SK-N-SH treated with all-trans-retinoic acid at 6 μM for 48 hours (cell line): ENCODE measurements at regions not wholly inside any gene's neighbourhood (a gene's known extent, or its start where the extent isn't known, plus 50 kb on each side); places are given as distances from the start of the nearest gene placed in this dataset.

Experiments used
- CSDC2 ChIP-seq: fragments of 250-450 bp; sonication (Bioruptor Pico); IDR thresholded peaks from 2 replicates; pipeline ENCODE4 v1.5.0; 2020; ENCODE audit warnings: mild to moderate bottlenecking, moderate library complexity
- ESRRG ChIP-seq: fragments of 250-450 bp; sonication (Bioruptor Pico); IDR thresholded peaks from 2 replicates; pipeline ENCODE4 v1.6.1; 2021; ENCODE audit warnings: mild to moderate bottlenecking
- ZFP3 ChIP-seq: fragments of 250-450 bp; sonication (Bioruptor Pico); IDR thresholded peaks from 2 replicates; pipeline ENCODE4 v1.5.0; 2020; ENCODE audit warnings: mild to moderate bottlenecking, moderate library complexity

DNA sequence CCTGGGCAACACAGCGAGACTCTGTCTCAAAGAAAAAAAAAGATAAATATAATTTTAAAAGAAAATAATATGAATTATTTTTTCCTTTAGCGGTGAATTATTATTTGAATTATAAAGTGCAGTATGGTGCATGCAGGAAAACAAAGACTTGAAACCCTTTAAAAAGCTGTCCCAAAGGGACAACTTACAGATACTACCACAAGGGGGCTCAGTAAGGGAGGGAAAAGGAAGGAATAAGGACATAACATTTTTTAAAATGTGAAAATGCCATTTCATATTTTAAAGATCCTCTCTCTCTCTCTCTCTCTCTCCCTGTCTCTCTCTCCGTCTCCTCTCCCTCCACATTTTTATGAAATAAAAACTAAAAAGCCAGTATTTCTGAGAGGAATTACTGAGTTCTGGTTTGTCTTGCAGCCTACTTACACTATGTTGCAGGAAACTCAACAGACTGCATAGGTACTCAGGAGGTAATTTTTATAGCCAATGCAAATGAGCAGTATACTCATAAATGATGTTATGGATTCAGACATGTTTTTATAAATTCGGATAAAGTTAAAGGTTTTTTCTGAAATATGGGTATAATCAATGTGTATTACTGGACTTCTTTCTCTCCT is 455.0 kb upstream of the GJE1 start:
- TF ChIP-seq CSDC2 (CRISPR knock-in tag) (no peak), ZFP3 (CRISPR knock-in tag) (no peak), ESRRG (CRISPR knock-in tag) (no peak)
